Panc1 (cell line): ENCODE measurements at regions not wholly inside any gene's neighbourhood (a gene's known extent, or its start where the extent isn't known, plus 50 kb on each side); places are given as distances from the start of the nearest gene placed in this dataset.

ENCODE experiments used
- ATAC-seq: fragments of 200-7000 bp; cut with Tn5 transposase; 2 replicates; pipeline ENCODE4 v1.9.1; 2020; ENCODE audit warnings: mild to moderate bottlenecking, moderate library complexity
- BruUV-seq: library from RNA; stranded (reverse); fragments of 400-500 nt; replicated peaks from 2 replicates; lab custom pipeline; 2021; lab: Mats Ljungman, UMichigan
- CTCF ChIA-PET: fragments of 300-600 bp; sonication (Branson Sonifier 250); formaldehyde crosslinking; loops from one replicate; lab custom pipeline; 2022; ENCODE audit warnings: antibody characterized with exemption; lab: Charles Lee
- POLR2A ChIA-PET: fragments of 300-600 bp; sonication (Branson Sonifier 250); formaldehyde crosslinking; loops from one replicate; lab custom pipeline; 2022; ENCODE audit warnings: antibody characterized with exemption; lab: Charles Lee
- DNase-seq: peaks from one replicate; pipeline ENCODE4 v3.0.0-alpha.2; 2010; ENCODE audit warnings: low read depth, low spot score
- H3K27ac ChIP-seq: 2 replicates; pipeline ENCODE4 v1.5.1; 2011; ENCODE audit warnings: mild to moderate bottlenecking, low read length, inconsistent platforms
- H3K27me3 ChIP-seq: fragments of 200-500 bp; sonication (Bioruptor generic); 2 replicates; pipeline ENCODE4 v1.6.0; 2014; ENCODE audit warnings: low read length, inconsistent platforms; ENCODE audit not compliant: control insufficient read depth, insufficient read depth
- H3K36me3 ChIP-seq: fragments of 200-500 bp; sonication (Bioruptor generic); 2 replicates; pipeline ENCODE4 v1.5.1; 2014; ENCODE audit warnings: inconsistent platforms, mild to moderate bottlenecking, low read length, moderate library complexity; ENCODE audit not compliant: control insufficient read depth, insufficient read depth
- H3K4me1 ChIP-seq: 2 replicates; pipeline ENCODE4 v1.5.1; 2011; ENCODE audit warnings: inconsistent platforms, mild to moderate bottlenecking, low read length, moderate library complexity; ENCODE audit not compliant: control insufficient read depth, insufficient read depth
- H3K4me3 ChIP-seq, 2 experiments: 2 replicates each; pipeline ENCODE4 v1.5.1; 2011 to 2012; ENCODE audit warnings: low read depth in 2 of 2, low read length in 2 of 2, mild to moderate bottlenecking in 2 of 2, inconsistent platforms in 1 of 2, moderate library complexity in 1 of 2
- H3K9me3 ChIP-seq: fragments of 200-500 bp; sonication (Bioruptor generic); 2 replicates; pipeline ENCODE4 v1.5.1; 2014; ENCODE audit warnings: low read depth, mild to moderate bottlenecking, inconsistent platforms, low read length, moderate library complexity; ENCODE audit not compliant: control insufficient read depth, insufficient read depth
- CTCF ChIP-seq: fragments of 450-650 bp; IDR thresholded peaks from 2 replicates; pipeline ENCODE4 v1.5.1; 2017; ENCODE audit warnings: mild to moderate bottlenecking
- POLR2AphosphoS5 ChIP-seq: IDR thresholded peaks from 2 replicates; pipeline ENCODE4 v1.6.1; 2012; ENCODE audit warnings: mild to moderate bottlenecking, low read depth, low read length, moderate library complexity
- REST ChIP-seq, 2 experiments: IDR thresholded peaks; 2 replicates each; pipeline ENCODE4 v1.6.1; 2011 to 2012; ENCODE audit warnings: low read depth in 2 of 2, control low read depth in 1 of 2, low read length in 1 of 2, mild to moderate bottlenecking in 1 of 2, moderate library complexity in 1 of 2; ENCODE audit not compliant: insufficient read depth in 1 of 2
- SIN3A ChIP-seq: IDR thresholded peaks from 2 replicates; pipeline ENCODE4 v1.6.1; 2012; ENCODE audit warnings: low read depth, mild to moderate bottlenecking, low read length, moderate library complexity, borderline replicate concordance; ENCODE audit not compliant: insufficient read depth
- TCF7L2 ChIP-seq: IDR thresholded peaks from 2 replicates; pipeline ENCODE4 v1.6.1; 2011; ENCODE audit warnings: mild to moderate bottlenecking, low read depth, low read length, inconsistent platforms
- in situ Hi-C: cut with HindIII; loops from 2 replicates; pipeline ENCODE4 v1.10.0; 2016; ENCODE audit warnings: low sequenced_read_pairs, low pct_unique_long_range_greater_than_20kb
- intact Hi-C: fragments of 100-400 bp; cut with micrococcal nuclease; formaldehyde crosslinking; loops from one replicate; pipeline ENCODE4 v1.10.0; 2022; ENCODE audit not compliant: unreplicated experiment

GRCh38 chr4:177123811-177124210 lies 185.9 kb upstream of the NEIL3 start:
- Histone ChIP-seq H3K9me3 (no peaks in the 10 kb centered on the region), H3K36me3 (no peaks in the 10 kb centered on the region), H3K27ac (no peak overlapping the region), H3K4me3 (no peak overlapping the region), H3K4me1 (no peaks in the 10 kb centered on the region), H3K27me3 (no peaks in the 10 kb centered on the region)
- CTCF ChIA-PET = no interaction called here
- POLR2A ChIA-PET = no interaction called here
- no peak for TF ChIP-seq POLR2AphosphoS5
- no peak for TF ChIP-seq SIN3A
- no peak for TF ChIP-seq REST (IDR thresholded peaks at IDR 0.05; ENCODE audit: insufficient read depth in 1 of 2, low read depth in 2 of 2, low read length in 1 of 2)
- no peak for TF ChIP-seq TCF7L2
- TF ChIP-seq CTCF = no peak
- in situ Hi-C loops (no loop called here), intact Hi-C loops (no loop called here)
- DNase-seq (no peak), ATAC-seq (no peak)
- no TSS peak for BruUV-seq

GRCh38 chr4:177124349-177125064 lies 185.2 kb upstream of the NEIL3 start:
- Histone ChIP-seq H3K27ac (no peak overlapping the region), H3K27me3 (no peaks in the 10 kb centered on the region), H3K4me3 (no peak overlapping the region), H3K4me1 (no peaks in the 10 kb centered on the region), H3K36me3 (no peaks in the 10 kb centered on the region), H3K9me3 (no peaks in the 10 kb centered on the region)
- TF ChIP-seq CTCF = no peak
- in situ Hi-C loops (no loop called here), intact Hi-C loops (no loop called here)
- DNase-seq (no peak), ATAC-seq (no peak)
- BruUV-seq = no TSS peak
- ChIA-PET CTCF (no interaction called here), POLR2A (no interaction called here)
